ENCODE measurements at regions not wholly inside any gene's neighbourhood (a gene's known extent, or its start where the extent isn't known, plus 50 kb on each side); places are given as distances from the start of the nearest gene placed in this dataset.

DNA sequence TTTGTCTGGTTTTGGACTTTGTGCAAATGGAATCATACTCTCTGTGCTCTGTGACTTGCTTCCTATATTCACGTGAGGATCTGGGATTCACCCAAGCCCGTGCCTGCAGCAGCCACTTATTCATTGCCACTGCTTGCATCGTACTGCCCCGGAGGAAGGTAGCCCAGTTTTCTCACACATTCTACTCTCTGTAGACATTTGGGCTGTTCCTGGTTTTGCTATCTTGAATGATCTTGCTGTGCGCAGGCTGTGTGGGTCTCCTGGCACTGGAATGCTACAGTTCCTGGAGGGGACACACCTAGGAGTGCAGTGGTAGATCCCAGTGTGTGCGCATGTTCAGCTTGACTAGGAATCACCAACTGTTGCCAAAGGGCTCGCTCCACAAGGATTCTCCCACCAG, 99.2 kb upstream of the BOD1 start:
- TF ChIP-seq, protein P1, sequence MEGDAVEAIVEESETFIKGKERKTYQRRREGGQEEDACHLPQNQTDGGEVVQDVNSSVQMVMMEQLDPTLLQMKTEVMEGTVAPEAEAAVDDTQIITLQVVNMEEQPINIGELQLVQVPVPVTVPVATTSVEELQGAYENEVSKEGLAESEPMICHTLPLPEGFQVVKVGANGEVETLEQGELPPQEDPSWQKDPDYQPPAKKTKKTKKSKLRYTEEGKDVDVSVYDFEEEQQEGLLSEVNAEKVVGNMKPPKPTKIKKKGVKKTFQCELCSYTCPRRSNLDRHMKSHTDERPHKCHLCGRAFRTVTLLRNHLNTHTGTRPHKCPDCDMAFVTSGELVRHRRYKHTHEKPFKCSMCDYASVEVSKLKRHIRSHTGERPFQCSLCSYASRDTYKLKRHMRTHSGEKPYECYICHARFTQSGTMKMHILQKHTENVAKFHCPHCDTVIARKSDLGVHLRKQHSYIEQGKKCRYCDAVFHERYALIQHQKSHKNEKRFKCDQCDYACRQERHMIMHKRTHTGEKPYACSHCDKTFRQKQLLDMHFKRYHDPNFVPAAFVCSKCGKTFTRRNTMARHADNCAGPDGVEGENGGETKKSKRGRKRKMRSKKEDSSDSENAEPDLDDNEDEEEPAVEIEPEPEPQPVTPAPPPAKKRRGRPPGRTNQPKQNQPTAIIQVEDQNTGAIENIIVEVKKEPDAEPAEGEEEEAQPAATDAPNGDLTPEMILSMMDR (IDR thresholded peaks at IDR 0.05) = no peak
- no peak for TF ChIP-seq ZFX (IDR thresholded peaks at IDR 0.05; ENCODE audit: borderline replicate concordance)
